ENCODE measurements at regions not wholly inside any gene's neighbourhood (a gene's known extent, or its start where the extent isn't known, plus 50 kb on each side); places are given as distances from the start of the nearest gene placed in this dataset.
A peak's percentile ranks its signal among the peaks of the same experiment; 100 is the strongest.
"Not testable (repeated sequence)": the region's sequence is repeated elsewhere in the genome, so short reads cannot be mapped to it uniquely, and the experiment has no call there.

DNA sequence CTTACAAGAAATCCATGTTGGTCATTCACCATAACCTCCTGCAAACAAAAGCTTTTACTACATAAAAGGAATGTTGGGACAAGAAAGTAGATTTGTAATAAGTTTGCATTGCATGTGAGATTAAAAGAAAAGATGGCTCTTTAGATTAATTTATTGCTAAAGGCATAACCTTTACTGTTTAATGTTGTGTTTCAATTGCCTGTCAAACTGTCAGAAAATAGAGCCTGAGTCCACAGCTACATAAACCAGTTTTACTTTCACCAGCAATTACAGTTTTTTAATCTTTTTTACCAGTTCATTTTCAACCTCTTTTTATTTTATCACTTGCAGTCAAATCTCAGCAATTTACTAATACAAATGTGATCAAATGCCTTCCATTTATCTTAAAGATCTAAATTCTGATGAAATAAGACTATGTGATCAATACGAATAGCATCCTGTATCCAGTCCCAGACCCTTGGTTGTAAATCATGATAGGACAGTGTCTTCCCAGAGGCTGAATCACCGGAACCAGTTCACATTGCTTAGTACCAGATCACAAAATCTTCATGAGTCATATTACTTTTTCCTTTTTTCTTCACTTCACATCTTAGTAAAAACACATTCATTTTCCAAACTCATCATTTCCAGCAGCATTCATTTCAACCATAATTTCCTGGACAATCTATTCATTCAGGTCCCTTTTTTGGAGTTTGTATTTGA, 95.4 kb upstream of the FRG1 start:
- no peak for DNase-seq
- TF ChIP-seq, protein P1, sequence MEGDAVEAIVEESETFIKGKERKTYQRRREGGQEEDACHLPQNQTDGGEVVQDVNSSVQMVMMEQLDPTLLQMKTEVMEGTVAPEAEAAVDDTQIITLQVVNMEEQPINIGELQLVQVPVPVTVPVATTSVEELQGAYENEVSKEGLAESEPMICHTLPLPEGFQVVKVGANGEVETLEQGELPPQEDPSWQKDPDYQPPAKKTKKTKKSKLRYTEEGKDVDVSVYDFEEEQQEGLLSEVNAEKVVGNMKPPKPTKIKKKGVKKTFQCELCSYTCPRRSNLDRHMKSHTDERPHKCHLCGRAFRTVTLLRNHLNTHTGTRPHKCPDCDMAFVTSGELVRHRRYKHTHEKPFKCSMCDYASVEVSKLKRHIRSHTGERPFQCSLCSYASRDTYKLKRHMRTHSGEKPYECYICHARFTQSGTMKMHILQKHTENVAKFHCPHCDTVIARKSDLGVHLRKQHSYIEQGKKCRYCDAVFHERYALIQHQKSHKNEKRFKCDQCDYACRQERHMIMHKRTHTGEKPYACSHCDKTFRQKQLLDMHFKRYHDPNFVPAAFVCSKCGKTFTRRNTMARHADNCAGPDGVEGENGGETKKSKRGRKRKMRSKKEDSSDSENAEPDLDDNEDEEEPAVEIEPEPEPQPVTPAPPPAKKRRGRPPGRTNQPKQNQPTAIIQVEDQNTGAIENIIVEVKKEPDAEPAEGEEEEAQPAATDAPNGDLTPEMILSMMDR (IDR thresholded peaks at IDR 0.05) = no peak
- TF ChIP-seq POLR2A (IDR thresholded peaks at IDR 0.05) (no peak), EP300 (IDR thresholded peaks at IDR 0.05) (no peak)
- no peaks in the 10 kb centered on the region for H3K36me3 ChIP-seq
- H3K27me3 ChIP-seq = no peaks in the 10 kb centered on the region
- H3K27ac ChIP-seq = no peak overlapping the region
- no peak overlapping the region for H3K4me3 ChIP-seq
- no peaks in the 10 kb centered on the region for H3K4me1 ChIP-seq (ENCODE audit: insufficient read depth)
- WGBS, 3 donors = 46 to 63% (median 56%) methylated on average over 2 of the region's 2 CpGs
- no peaks in the 10 kb centered on the region for H3K9me3 ChIP-seq
- intact Hi-C loops (cut with DNase I) = loop anchor here in 1 of 4 donors (5.0 kb wide), 1 partner anchor 1373 kb away; no protein-coding TSS in a partner anchor

DNA sequence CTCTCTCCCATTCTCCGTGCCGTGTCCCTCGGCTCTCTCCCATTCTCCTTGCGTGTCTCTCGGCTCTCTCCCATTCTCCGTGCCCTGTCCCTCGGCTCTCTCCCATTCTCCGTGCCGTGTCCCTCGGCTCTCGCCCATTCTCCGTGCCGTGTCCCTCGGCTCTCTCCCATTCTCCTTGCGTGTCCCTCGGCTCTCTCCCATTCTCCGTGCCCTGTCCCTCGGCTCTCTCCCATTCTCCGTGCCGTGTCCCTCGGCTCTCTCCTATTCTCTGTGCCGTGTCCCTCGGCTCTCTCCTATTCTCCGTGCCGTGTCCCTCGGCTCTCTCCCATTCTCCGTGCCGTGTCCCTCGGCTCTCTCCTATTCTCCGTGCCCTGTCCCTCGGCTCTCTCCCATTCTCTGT, 94.6 kb upstream of the FRG1 start:
- intact Hi-C loops (cut with DNase I) = loop anchor here in 1 of 4 donors (5.0 kb wide), 1 partner anchor 1374 kb away; no protein-coding TSS in a partner anchor
- 89 to 90% (median 89%) methylated on average over 27 to 30 of the region's 31 CpGs for WGBS, 3 donors

DNA sequence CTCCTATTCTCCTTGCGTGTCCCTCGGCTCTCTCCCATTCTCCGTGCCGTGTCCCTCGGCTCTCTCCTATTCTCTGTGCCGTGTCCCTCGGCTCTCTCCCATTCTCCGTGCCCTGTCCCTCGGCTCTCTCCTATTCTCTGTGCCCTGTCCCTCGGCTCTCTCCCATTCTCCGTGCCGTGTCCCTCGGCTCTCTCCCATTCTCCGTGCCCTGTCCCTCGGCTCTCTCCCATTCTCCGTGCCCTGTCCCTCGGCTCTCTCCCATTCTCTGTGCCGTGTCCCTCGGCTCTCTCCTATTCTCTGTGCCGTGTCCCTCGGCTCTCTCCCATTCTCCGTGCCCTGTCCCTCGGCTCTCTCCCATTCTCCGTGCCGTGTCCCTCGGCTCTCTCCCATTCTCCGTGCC, 94.1 kb upstream of the FRG1 start:
- intact Hi-C loops (cut with DNase I) = loop anchor here in 1 of 4 donors (5.0 kb wide), 1 partner anchor 1374 kb away; no protein-coding TSS in a partner anchor
- WGBS, 3 donors = 92 to 93% (median 92%) methylated on average over 26 to 27 of the region's 27 CpGs
- H3K4me3 ChIP-seq; H3K4me1 ChIP-seq (ENCODE audit: insufficient read depth); H3K27ac ChIP-seq; H3K9me3 ChIP-seq; H3K36me3 ChIP-seq; H3K27me3 ChIP-seq: not testable (repeated sequence)
- DNase-seq = peak in 2 of 5 donors; percentile 27 to 32

More for the DNA sequence above, 94.6 kb upstream of the FRG1 start:
- H3K27ac ChIP-seq; H3K4me1 ChIP-seq (ENCODE audit: insufficient read depth); H3K9me3 ChIP-seq; H3K36me3 ChIP-seq; H3K4me3 ChIP-seq; H3K27me3 ChIP-seq: not testable (repeated sequence)
- DNase-seq = peak in 1 of 5 donors; percentile 22

DNA sequence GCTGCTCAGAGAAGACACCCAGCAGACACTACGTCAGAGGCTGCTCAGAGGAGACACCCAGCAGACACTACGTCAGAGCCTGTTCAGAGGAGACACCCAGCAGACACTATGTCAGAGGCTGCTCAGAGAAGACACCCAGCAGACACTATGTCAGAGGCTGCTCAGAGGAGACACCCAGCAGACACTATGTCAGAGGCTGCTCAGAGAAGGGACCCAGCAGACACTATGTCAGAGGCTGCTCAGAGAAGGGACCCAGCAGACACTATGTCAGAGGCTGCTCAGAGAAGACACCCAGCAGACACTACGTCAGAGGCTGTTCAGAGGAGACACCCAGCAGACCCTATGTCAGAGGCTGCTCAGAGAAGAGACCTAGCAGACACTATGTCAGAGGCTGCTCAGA, 92.0 kb upstream of the FRG1 start:
- intact Hi-C loops (cut with DNase I) = loop anchor here in 1 of 4 donors (5.0 kb wide), 1 partner anchor 1376 kb away; no protein-coding TSS in a partner anchor
- H3K27ac ChIP-seq; H3K36me3 ChIP-seq; DNase-seq; H3K4me3 ChIP-seq; H3K4me1 ChIP-seq (ENCODE audit: insufficient read depth); H3K9me3 ChIP-seq; H3K27me3 ChIP-seq: not testable (repeated sequence)
- 27 to 45% (median 35%) methylated on average over 3 of the region's 3 CpGs for WGBS, 3 donors

DNA sequence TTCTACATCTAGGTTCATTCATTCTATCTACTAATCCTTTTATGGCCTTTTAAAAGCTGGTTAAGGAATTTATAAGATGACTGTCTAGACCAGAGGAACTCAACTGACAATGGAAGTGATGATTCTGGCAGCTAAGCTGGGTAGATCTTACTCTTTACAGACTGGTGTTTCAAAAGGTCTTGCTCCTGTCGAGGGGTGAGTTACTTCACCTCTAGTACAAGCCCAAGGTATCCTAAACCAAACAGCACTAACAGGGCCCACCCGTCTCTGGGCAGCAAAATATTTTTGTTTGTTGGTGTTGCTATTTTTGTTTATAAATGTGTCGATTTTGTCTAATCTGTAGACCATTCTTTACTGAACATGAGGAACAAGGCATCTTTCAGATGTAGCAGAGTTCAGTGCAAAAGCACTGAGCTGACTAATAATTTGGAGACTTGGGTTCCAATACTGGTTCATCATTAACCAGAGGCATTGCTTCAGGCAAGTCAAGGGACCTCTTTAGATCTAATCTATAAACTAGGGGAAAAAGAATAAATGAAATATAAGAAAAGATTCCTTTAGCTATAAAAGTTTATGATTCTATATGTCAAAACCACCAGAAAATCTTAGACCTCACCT, 90.3 kb upstream of the FRG1 start:
- Histone ChIP-seq H3K27ac (no peak overlapping the region), H3K4me3 (no peak overlapping the region), H3K4me1 (ENCODE audit: insufficient read depth) (no peaks in the 10 kb centered on the region), H3K27me3 (no peaks in the 10 kb centered on the region), H3K36me3 (no peaks in the 10 kb centered on the region), H3K9me3 (no peaks in the 10 kb centered on the region)
- WGBS, 3 donors = 81 to 90% (median 86%) methylated on average over 3 of the region's 3 CpGs
- TF ChIP-seq POLR2A (IDR thresholded peaks at IDR 0.05) (no peak), EP300 (IDR thresholded peaks at IDR 0.05) (no peak)
- TF ChIP-seq, protein P1 (IDR thresholded peaks at IDR 0.05) = no peak
- no peak for DNase-seq
- intact Hi-C loops (cut with DNase I) = no loop called here

DNA sequence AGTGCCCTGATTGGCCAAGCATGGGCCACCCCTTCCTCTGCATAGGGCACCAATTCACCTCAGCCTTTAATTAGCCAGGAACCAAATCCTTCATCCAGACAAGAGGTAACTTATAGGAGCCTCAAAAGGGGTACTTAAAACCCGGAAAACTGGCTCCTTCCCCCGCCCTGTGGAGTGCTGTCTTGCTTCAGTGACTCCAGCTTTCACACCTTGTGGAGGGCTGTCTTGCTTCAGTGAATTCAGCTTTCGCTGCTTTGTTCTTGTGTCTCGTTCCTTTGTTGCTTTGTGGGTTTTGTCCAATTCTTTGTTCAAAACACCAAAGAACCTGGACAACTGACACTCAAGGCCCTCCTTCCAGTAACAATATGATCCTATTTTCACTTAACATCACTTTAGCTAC, 82.2 kb upstream of the FRG1 start:
- Histone ChIP-seq H3K4me3 (no peak overlapping the region), H3K9me3 (no peaks in the 10 kb centered on the region), H3K27ac (no peak overlapping the region), H3K36me3 (no peaks in the 10 kb centered on the region), H3K4me1 (ENCODE audit: insufficient read depth) (no peaks in the 10 kb centered on the region), H3K27me3 (no peaks in the 10 kb centered on the region)
- DNase-seq = no peak
- TF ChIP-seq EP300 (IDR thresholded peaks at IDR 0.05) (no peak), POLR2A (IDR thresholded peaks at IDR 0.05) (no peak)
- TF ChIP-seq, protein P1 (IDR thresholded peaks at IDR 0.05) = no peak
- 72 to 82% (median 75%) methylated on average over 4 of the region's 4 CpGs for WGBS, 3 donors
- intact Hi-C loops (cut with DNase I) = no loop called here
